HCT116 (cell line): ENCODE measurements at regions not wholly inside any gene's neighbourhood (a gene's known extent, or its start where the extent isn't known, plus 50 kb on each side); places are given as distances from the start of the nearest gene placed in this dataset.

Experiments
- ATAC-seq: fragments of 200-7000 bp; cut with Tn5 transposase; 2 replicates; pipeline ENCODE4 v1.9.1; 2020; ENCODE audit warnings: mild to moderate bottlenecking, moderate library complexity
- BruUV-seq: library from RNA; stranded (reverse); fragments of 400-500 nt; replicated peaks from 2 replicates; lab custom pipeline; 2021; lab: Mats Ljungman, UMichigan
- CTCF ChIA-PET: fragments of 300-600 bp; sonication (Branson Sonifier 250); formaldehyde crosslinking; loops from one replicate; lab custom pipeline; 2021; ENCODE audit warnings: antibody characterized with exemption; lab: Charles Lee
- POLR2A ChIA-PET: fragments of 300-600, 350-600 bp; sonication (Branson Sonifier 250); formaldehyde crosslinking; loops from one replicate; lab custom pipeline; 2021; ENCODE audit warnings: antibody characterized with exemption; lab: Charles Lee
- RAD21 ChIA-PET, 2 experiments: fragments of 300-600 bp; sonication (Branson Sonifier 250); formaldehyde crosslinking; loops; one replicate each; lab custom pipeline; 2023; ENCODE audit warnings: low total read pairs in 2 of 2; ENCODE audit not compliant: uncharacterized antibody in 2 of 2, unreplicated experiment in 2 of 2, low non-redundant PET in 1 of 2; lab: Charles Lee
- DNase-seq: peaks from one replicate; pipeline ENCODE4 v3.0.0-alpha.2; 2010; ENCODE audit warnings: low read depth, low spot score
- H2AFZ ChIP-seq: fragments of 200-600 bp; shearing (Covaris generic), sonication (generic); 2 replicates; pipeline ENCODE4 v1.6.1; 2017; ENCODE audit warnings: low read depth, mixed run types, mixed read lengths, antibody characterized with exemption, low read length; ENCODE audit not compliant: poor library complexity, severe bottlenecking
- H3K27ac ChIP-seq: 2 replicates; pipeline ENCODE4 v1.5.1; 2012; ENCODE audit warnings: low read depth, low read length
- H3K27me3 ChIP-seq: fragments of 200-600 bp; sonication (generic); 2 replicates; pipeline ENCODE4 v1.6.1; 2016; ENCODE audit warnings: mixed run types, low read length, mixed read lengths; ENCODE audit not compliant: insufficient read depth
- H3K36me3 ChIP-seq, 2 experiments: fragments of 200-500 bp in 1 of 2; fragments of 200-600 bp in 1 of 2; sonication (Bioruptor generic) in 1 of 2; sonication (generic) in 1 of 2; 2 replicates each; pipeline versions ENCODE4 v1.5.1 to v1.6.1; 2014 to 2016; ENCODE audit warnings: low read length in 2 of 2, inconsistent platforms in 1 of 2, mixed read lengths in 1 of 2, mixed run types in 1 of 2; ENCODE audit not compliant: insufficient read depth in 2 of 2, control insufficient read depth in 1 of 2
- H3K4me1 ChIP-seq, 2 experiments: fragments of 200-600 bp in 1 of 2; sonication (generic) in 1 of 2; 2 replicates each; pipeline versions ENCODE4 v1.5.1 to v1.6.1; 2012 to 2017; ENCODE audit warnings: low read length in 2 of 2, inconsistent platforms in 1 of 2, mild to moderate bottlenecking in 1 of 2, mixed read lengths in 1 of 2, mixed run types in 1 of 2, moderate library complexity in 1 of 2; ENCODE audit not compliant: insufficient read depth in 2 of 2, control insufficient read depth in 1 of 2
- H3K4me2 ChIP-seq: fragments of 200-600 bp; sonication (generic); 2 replicates; pipeline ENCODE4 v1.6.1; 2017; ENCODE audit warnings: mixed run types, low read length, mixed read lengths
- H3K4me3 ChIP-seq, 2 experiments: fragments of 200-600 bp in 1 of 2; sonication (generic) in 1 of 2; replicated peaks in 1 of 2; 2 replicates each; pipeline ENCODE4 v1.5.1; 2011 to 2016; ENCODE audit warnings: low read length in 2 of 2, control low read depth in 1 of 2, low read depth in 1 of 2, mild to moderate bottlenecking in 1 of 2, mixed read lengths in 1 of 2, mixed run types in 1 of 2
- H3K79me2 ChIP-seq: fragments of 200-600 bp; sonication (generic); 2 replicates; pipeline ENCODE4 v1.6.1; 2017; ENCODE audit warnings: mild to moderate bottlenecking, mixed run types, low read length, moderate library complexity, mixed read lengths; ENCODE audit not compliant: insufficient read depth
- H3K9ac ChIP-seq: fragments of 200-600 bp; sonication (generic); 2 replicates; pipeline ENCODE4 v1.6.1; 2016; ENCODE audit warnings: low read length, mixed read lengths
- H3K9me2 ChIP-seq: fragments of 200-600 bp; sonication (generic), shearing (Covaris generic); 2 replicates; pipeline ENCODE4 v1.6.1; 2017; ENCODE audit warnings: mixed run types, mild to moderate bottlenecking, moderate library complexity; ENCODE audit not compliant: insufficient read depth
- H3K9me3 ChIP-seq, 2 experiments: fragments of 200-500 bp in 1 of 2; fragments of 200-600 bp in 1 of 2; sonication (Bioruptor generic) in 1 of 2; sonication (generic) in 1 of 2; 2 replicates each; pipeline ENCODE4 v1.6.1; 2014 to 2017; ENCODE audit warnings: low read length in 2 of 2, mixed read lengths in 2 of 2, inconsistent platforms in 1 of 2, low read depth in 1 of 2, mild to moderate bottlenecking in 1 of 2, mixed run types in 1 of 2, moderate library complexity in 1 of 2; ENCODE audit not compliant: control insufficient read depth in 1 of 2, insufficient read depth in 1 of 2
- H4K20me1 ChIP-seq: fragments of 200-600 bp; sonication (generic), shearing (Covaris generic); 2 replicates; pipeline ENCODE4 v1.6.1; 2017; ENCODE audit warnings: mixed run types, mild to moderate bottlenecking, moderate library complexity; ENCODE audit not compliant: insufficient read depth
- CBX3 ChIP-seq: IDR thresholded peaks from 2 replicates; pipeline ENCODE4 v1.6.1; 2012; ENCODE audit warnings: low read depth
- CEBPB ChIP-seq: IDR thresholded peaks from 2 replicates; pipeline ENCODE4 v1.6.1; 2012; ENCODE audit warnings: low read depth
- ELF1 ChIP-seq: IDR thresholded peaks from 2 replicates; pipeline ENCODE4 v1.6.1; 2012; ENCODE audit warnings: low read depth, borderline replicate concordance
- EZH2 ChIP-seq: fragments of 200-600 bp; sonication (generic); IDR thresholded peaks from 2 replicates; pipeline ENCODE4 v1.6.1; 2017; ENCODE audit warnings: antibody characterized with exemption, mixed run types
- EZH2phosphoT487 ChIP-seq: fragments of 200-600 bp; IDR thresholded peaks from 2 replicates; pipeline ENCODE4 v1.6.1; 2018; ENCODE audit warnings: antibody characterized with exemption, borderline replicate concordance
- JUND ChIP-seq: IDR thresholded peaks from 2 replicates; pipeline ENCODE4 v1.6.1; 2012
- MAX ChIP-seq: IDR thresholded peaks from 2 replicates; pipeline ENCODE4 v1.6.1; 2012
- POLR2A ChIP-seq: IDR thresholded peaks from 2 replicates; pipeline ENCODE4 v1.7.0; 2011; ENCODE audit warnings: borderline replicate concordance; ENCODE audit not compliant: insufficient read depth, insufficient read length; ENCODE audit errors: extremely low read depth
- POLR2AphosphoS5 ChIP-seq: IDR thresholded peaks from 2 replicates; pipeline ENCODE4 v1.6.1; 2011; ENCODE audit warnings: mild to moderate bottlenecking, low read depth, low read length, moderate library complexity
- SRF ChIP-seq: IDR thresholded peaks from 2 replicates; pipeline ENCODE4 v1.6.1; 2012; ENCODE audit warnings: low read depth
- TCF7L2 ChIP-seq: IDR thresholded peaks from 2 replicates; pipeline ENCODE4 v1.7.0; 2011; ENCODE audit warnings: borderline replicate concordance, inconsistent platforms; ENCODE audit not compliant: insufficient read depth, insufficient read length; ENCODE audit errors: extremely low read depth
- YY1 ChIP-seq: IDR thresholded peaks from 2 replicates; pipeline ENCODE4 v1.6.1; 2011; ENCODE audit warnings: low read length, low read depth, moderate library complexity, mild to moderate bottlenecking; ENCODE audit not compliant: insufficient replicate concordance; ENCODE audit errors: extremely low read depth
- ZFX ChIP-seq: fragments of 450-650 bp; IDR thresholded peaks from 2 replicates; pipeline ENCODE4 v1.6.1; 2017
- ZNF274 ChIP-seq: fragments of 200-500 bp; sonication (Bioruptor generic); IDR thresholded peaks from 2 replicates; pipeline ENCODE4 v1.6.1; 2014; ENCODE audit warnings: mild to moderate bottlenecking, low read depth, low read length, inconsistent platforms
- intact Hi-C: fragments of 100-400 bp; cut with micrococcal nuclease; formaldehyde crosslinking; loops from 2 replicates; pipeline ENCODE4 v1.10.0; 2022
- TF ChIP-seq, protein P1 (sequence below), 3 experiments: fragments of 200-600 bp in 1 of 3; sonication (generic) in 1 of 3; IDR thresholded peaks in 2 of 3; conservative IDR thresholded peaks in 1 of 3; 2 replicates each; pipeline ENCODE4 v1.5.1; 2012 to 2017; ENCODE audit warnings: low read depth in 2 of 3, low read length in 2 of 3, antibody characterized with exemption in 1 of 3, borderline replicate concordance in 1 of 3, control low read depth in 1 of 3, mild to moderate bottlenecking in 1 of 3, mixed read lengths in 1 of 3, mixed run types in 1 of 3, moderate library complexity in 1 of 3; ENCODE audit not compliant: insufficient read depth in 1 of 3
- TF ChIP-seq, protein P2 (sequence below): IDR thresholded peaks from 2 replicates; pipeline ENCODE4 v1.6.1; 2011; ENCODE audit warnings: mild to moderate bottlenecking, low read length, moderate library complexity; ENCODE audit not compliant: insufficient replicate concordance; ENCODE audit errors: extremely low read depth

DNA sequence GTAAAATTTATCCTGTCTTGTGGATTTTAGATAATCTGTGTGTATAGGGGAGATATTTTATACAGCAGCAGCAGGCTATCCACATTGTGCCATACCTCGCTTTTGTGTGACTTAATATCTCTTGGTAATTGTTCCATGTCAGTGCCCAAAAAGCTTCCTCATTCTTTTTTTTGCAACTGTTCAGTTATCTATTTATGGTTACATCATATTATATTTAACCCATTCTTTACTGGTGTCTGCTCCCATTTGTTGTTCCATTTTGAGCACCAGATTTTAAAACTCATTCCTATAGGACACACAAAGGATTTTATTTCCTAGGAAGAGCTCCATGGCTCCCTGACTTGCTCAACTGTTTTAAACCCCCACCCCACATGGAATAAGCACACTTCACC is 86.3 kb upstream of the RASGRP1 start:
- POLR2A ChIA-PET: no interaction called here

DNA sequence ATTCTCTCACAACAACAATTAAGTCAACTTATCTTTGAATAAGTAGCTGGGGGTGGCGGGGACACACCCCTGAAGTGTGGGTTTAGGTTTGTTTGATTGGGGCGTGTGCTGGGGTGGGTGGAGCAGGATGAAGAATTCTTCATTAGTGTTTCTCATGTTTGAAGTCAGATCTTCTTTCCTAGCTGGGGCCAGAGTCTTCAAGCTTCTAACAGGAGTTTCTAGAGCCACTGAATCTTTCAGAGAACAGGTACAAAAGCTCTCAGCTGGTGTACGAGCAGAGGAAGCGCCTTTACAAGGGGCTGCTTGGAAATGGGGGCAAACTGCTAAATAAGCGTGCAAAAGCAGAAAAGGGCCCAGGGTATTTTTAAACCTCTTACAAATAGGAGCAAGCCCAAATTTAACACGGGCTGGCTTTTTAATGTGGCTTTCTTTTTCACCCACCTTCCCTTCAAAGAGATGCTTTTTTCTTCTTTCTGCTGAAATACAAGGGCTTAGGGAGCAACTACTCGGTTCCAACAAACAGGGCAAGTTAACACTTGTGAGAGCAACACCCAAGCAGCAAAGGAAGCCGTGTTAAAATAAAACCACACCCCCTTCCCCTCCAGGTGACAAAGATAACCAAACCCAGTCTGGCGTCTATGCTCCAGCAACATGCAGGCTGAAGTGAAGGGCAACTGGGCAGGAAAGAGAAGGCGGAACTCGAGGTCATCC is 86.9 kb upstream of the RASGRP1 start:
- intact Hi-C loops: no loop called here
- H4K20me1 ChIP-seq: no peaks in the 10 kb centered on the region
- no peaks in the 10 kb centered on the region for H3K27me3 ChIP-seq
- H3K9me3 ChIP-seq: no peaks in the 10 kb centered on the region
- H3K4me1 ChIP-seq: no peaks in the 10 kb centered on the region
- ATAC-seq (no peak), DNase-seq (no peak)
- H3K36me3 ChIP-seq: no peaks in the 10 kb centered on the region
- H3K79me2 ChIP-seq: no peaks in the 10 kb centered on the region
- CTCF ChIA-PET: no interaction called here
- RAD21 ChIA-PET: no interaction called here
- H3K9me2 ChIP-seq: no peaks in the 10 kb centered on the region
- H3K9ac ChIP-seq: no peak overlapping the region
- POLR2A ChIA-PET: no interaction called here
- no peak overlapping the region for H3K27ac ChIP-seq
- no peak overlapping the region for H2AFZ ChIP-seq
- no peak overlapping the region for H3K4me3 ChIP-seq
- no TSS peak for BruUV-seq
- H3K4me2 ChIP-seq: no peak overlapping the region
- no peak for TF ChIP-seq MAX
- TF ChIP-seq, protein P1, sequence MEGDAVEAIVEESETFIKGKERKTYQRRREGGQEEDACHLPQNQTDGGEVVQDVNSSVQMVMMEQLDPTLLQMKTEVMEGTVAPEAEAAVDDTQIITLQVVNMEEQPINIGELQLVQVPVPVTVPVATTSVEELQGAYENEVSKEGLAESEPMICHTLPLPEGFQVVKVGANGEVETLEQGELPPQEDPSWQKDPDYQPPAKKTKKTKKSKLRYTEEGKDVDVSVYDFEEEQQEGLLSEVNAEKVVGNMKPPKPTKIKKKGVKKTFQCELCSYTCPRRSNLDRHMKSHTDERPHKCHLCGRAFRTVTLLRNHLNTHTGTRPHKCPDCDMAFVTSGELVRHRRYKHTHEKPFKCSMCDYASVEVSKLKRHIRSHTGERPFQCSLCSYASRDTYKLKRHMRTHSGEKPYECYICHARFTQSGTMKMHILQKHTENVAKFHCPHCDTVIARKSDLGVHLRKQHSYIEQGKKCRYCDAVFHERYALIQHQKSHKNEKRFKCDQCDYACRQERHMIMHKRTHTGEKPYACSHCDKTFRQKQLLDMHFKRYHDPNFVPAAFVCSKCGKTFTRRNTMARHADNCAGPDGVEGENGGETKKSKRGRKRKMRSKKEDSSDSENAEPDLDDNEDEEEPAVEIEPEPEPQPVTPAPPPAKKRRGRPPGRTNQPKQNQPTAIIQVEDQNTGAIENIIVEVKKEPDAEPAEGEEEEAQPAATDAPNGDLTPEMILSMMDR (IDR thresholded peaks at IDR 0.05 in 2 of 3, conservative IDR thresholded peaks at IDR 0.05 in 1 of 3; ENCODE audit: borderline replicate concordance in 1 of 3, insufficient read depth in 1 of 3, low read depth in 2 of 3, low read length in 2 of 3): no peak
- TF ChIP-seq TCF7L2: no peak
- TF ChIP-seq CEBPB: no peak
- TF ChIP-seq POLR2AphosphoS5: no peak
- TF ChIP-seq ZNF274: no peak
- TF ChIP-seq YY1: no peak
- TF ChIP-seq, protein P2, sequence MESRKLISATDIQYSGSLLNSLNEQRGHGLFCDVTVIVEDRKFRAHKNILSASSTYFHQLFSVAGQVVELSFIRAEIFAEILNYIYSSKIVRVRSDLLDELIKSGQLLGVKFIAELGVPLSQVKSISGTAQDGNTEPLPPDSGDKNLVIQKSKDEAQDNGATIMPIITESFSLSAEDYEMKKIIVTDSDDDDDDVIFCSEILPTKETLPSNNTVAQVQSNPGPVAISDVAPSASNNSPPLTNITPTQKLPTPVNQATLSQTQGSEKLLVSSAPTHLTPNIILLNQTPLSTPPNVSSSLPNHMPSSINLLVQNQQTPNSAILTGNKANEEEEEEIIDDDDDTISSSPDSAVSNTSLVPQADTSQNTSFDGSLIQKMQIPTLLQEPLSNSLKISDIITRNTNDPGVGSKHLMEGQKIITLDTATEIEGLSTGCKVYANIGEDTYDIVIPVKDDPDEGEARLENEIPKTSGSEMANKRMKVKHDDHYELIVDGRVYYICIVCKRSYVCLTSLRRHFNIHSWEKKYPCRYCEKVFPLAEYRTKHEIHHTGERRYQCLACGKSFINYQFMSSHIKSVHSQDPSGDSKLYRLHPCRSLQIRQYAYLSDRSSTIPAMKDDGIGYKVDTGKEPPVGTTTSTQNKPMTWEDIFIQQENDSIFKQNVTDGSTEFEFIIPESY: no peak
- TF ChIP-seq CBX3: no peak
- TF ChIP-seq ELF1: no peak

More for the DNA sequence above, 86.3 kb upstream of the RASGRP1 start:
- no peaks in the 10 kb centered on the region for H3K9me2 ChIP-seq
- H3K4me2 ChIP-seq: no peak overlapping the region
- H2AFZ ChIP-seq: no peak overlapping the region
- no peak overlapping the region for H3K27ac ChIP-seq
- no peak overlapping the region for H3K9ac ChIP-seq
- BruUV-seq: no TSS peak
- no peaks in the 10 kb centered on the region for H3K36me3 ChIP-seq
- H3K4me1 ChIP-seq: no peaks in the 10 kb centered on the region
- intact Hi-C loops: no loop called here
- no peaks in the 10 kb centered on the region for H4K20me1 ChIP-seq
- ATAC-seq: no peak
- no peak for DNase-seq
- no peaks in the 10 kb centered on the region for H3K9me3 ChIP-seq
- no peaks in the 10 kb centered on the region for H3K27me3 ChIP-seq
- no peaks in the 10 kb centered on the region for H3K79me2 ChIP-seq
- no peak overlapping the region for H3K4me3 ChIP-seq
- ChIA-PET CTCF (interaction anchor here (1.4 kb wide), 1 partner anchor 87 kb away, joined by 4 read pairs; the partner anchor contains the start of gene RASGRP1), RAD21 (no interaction called here)
- TF ChIP-seq TCF7L2: no peak
- TF ChIP-seq ELF1: no peak
- no peak for TF ChIP-seq POLR2A
- TF ChIP-seq EZH2phosphoT487: no peak
- no peak for TF ChIP-seq EZH2
- TF ChIP-seq CEBPB: no peak
- TF ChIP-seq ZFX: no peak
- TF ChIP-seq SRF: no peak
- TF ChIP-seq CBX3: no peak
- no peak for TF ChIP-seq JUND
